AG08395 (cell line): ENCODE measurements at regions not wholly inside any gene's neighbourhood (a gene's known extent, or its start where the extent isn't known, plus 50 kb on each side); places are given as distances from the start of the nearest gene placed in this dataset.
"Not testable (repeated sequence)": the region's sequence is repeated elsewhere in the genome, so short reads cannot be mapped to it uniquely, and the experiment has no call there.

ENCODE experiments used
- DNase-seq: peaks from one replicate; pipeline ENCODE4 v3.0.0; 2012; ENCODE audit warnings: mixed read lengths, low spot score

GRCh38 chr2:34294961-34295360, 695.9 kb upstream of the FAM98A start:
- no peak for DNase-seq

- no peak for DNase-seq
Observed at GRCh38 chr2:34291076-34291475, 692.0 kb upstream of the FAM98A start.

- DNase-seq: no peak
Observed at GRCh38 chr2:34288016-34288415, 688.9 kb upstream of the FAM98A start.

- DNase-seq: no peak
Observed at GRCh38 chr2:34280606-34281005, 681.5 kb upstream of the FAM98A start.

GRCh38 chr2:34266908-34267697, 668.0 kb upstream of the FAM98A start:
- no peak for DNase-seq

GRCh38 chr2:34261701-34262100, 662.6 kb upstream of the FAM98A start:
- no peak for DNase-seq

GRCh38 chr2:34254272-34254878, 655.3 kb upstream of the FAM98A start:
- no peak for DNase-seq

- DNase-seq: no peak
Observed at GRCh38 chr2:34252111-34252510, 653.0 kb upstream of the FAM98A start.

- DNase-seq: no peak
Observed at GRCh38 chr2:34251578-34251977, 652.5 kb upstream of the FAM98A start.

- no peak for DNase-seq
Observed at GRCh38 chr2:34244195-34244594, 645.1 kb upstream of the FAM98A start.

- DNase-seq: no peak
Observed at GRCh38 chr2:34242763-34243123, 643.6 kb upstream of the FAM98A start.

- DNase-seq: no peak
Observed at GRCh38 chr2:34241905-34242762, 643.0 kb upstream of the FAM98A start.

- DNase-seq: no peak
Observed at GRCh38 chr2:34239511-34239910, 640.4 kb upstream of the FAM98A start.

GRCh38 chr2:34234823-34235222, 635.7 kb upstream of the FAM98A start:
- DNase-seq: no peak

GRCh38 chr2:34229998-34230397, 630.9 kb upstream of the FAM98A start:
- DNase-seq: no peak

GRCh38 chr2:34215174-34215573, 616.1 kb upstream of the FAM98A start:
- no peak for DNase-seq

GRCh38 chr2:34210382-34210781, 611.3 kb upstream of the FAM98A start:
- not testable (repeated sequence) for DNase-seq

- DNase-seq: no peak
Observed at GRCh38 chr2:34204560-34204959, 605.5 kb upstream of the FAM98A start.

- DNase-seq: no peak
Observed at GRCh38 chr2:34201099-34201498, 602.0 kb upstream of the FAM98A start.

- DNase-seq: no peak
Observed at GRCh38 chr2:34199971-34200370, 600.9 kb upstream of the FAM98A start.

GRCh38 chr2:34193164-34193563, 594.1 kb upstream of the FAM98A start:
- DNase-seq: no peak

GRCh38 chr2:34188464-34189303, 589.6 kb upstream of the FAM98A start:
- no peak for DNase-seq
